ENCODE measurements at regions not wholly inside any gene's neighbourhood (a gene's known extent, or its start where the extent isn't known, plus 50 kb on each side); places are given as distances from the start of the nearest gene placed in this dataset.

DNA sequence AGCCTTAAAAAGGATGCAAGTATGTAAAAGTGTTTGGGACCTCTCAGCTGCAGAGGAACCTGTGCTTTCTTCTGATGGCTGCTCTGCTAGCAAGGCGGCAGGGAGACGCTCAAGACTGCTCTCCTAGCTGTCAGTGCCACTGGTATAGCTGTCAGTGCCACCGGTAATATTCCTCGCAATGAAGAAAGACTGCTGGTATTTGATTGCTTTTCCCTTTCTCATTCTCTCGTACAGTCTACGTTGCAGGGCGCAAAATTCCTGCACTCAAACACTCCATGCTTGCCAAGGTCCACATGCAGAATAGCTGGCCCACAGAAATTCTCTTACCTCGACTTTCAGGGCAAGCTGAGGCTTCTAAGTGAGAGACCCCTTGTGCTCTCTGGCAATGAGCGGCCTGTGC, 432.6 kb upstream of the KLF6 start:
- intact Hi-C loops (cut with DNase I), result no loop called here
- H3K4me3 ChIP-seq, result peak overlapping the region in 3 of 10 donors; percentile 4 to 18 (median 6)
- ATAC-seq (peak in 7 of 8 donors; percentile 35 to 74 (median 46)), DNase-seq (no peak)
- TF ChIP-seq, protein P1, sequence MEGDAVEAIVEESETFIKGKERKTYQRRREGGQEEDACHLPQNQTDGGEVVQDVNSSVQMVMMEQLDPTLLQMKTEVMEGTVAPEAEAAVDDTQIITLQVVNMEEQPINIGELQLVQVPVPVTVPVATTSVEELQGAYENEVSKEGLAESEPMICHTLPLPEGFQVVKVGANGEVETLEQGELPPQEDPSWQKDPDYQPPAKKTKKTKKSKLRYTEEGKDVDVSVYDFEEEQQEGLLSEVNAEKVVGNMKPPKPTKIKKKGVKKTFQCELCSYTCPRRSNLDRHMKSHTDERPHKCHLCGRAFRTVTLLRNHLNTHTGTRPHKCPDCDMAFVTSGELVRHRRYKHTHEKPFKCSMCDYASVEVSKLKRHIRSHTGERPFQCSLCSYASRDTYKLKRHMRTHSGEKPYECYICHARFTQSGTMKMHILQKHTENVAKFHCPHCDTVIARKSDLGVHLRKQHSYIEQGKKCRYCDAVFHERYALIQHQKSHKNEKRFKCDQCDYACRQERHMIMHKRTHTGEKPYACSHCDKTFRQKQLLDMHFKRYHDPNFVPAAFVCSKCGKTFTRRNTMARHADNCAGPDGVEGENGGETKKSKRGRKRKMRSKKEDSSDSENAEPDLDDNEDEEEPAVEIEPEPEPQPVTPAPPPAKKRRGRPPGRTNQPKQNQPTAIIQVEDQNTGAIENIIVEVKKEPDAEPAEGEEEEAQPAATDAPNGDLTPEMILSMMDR (IDR thresholded peaks at IDR 0.05), result no peak
- no peaks in the 10 kb centered on the region for H3K9me3 ChIP-seq
- WGBS, 2 donors, result 63 to 65% methylated on average over 9 of the region's 9 CpGs
- H3K36me3 ChIP-seq, result no peaks in the 10 kb centered on the region
- H3K27me3 ChIP-seq, result no peaks in the 10 kb centered on the region
- peaks cover 0 to 33% (median 15%) of the 10 kb centered on the region in 9 donors for H3K4me1 ChIP-seq
- peak overlapping the region in 4 of 10 donors; percentile 6 to 57 (median 26) for H3K27ac ChIP-seq

- DNase-seq, result no peak
- Histone ChIP-seq H3K27ac (peak overlapping the region in 3 of 10 donors; percentile 6 to 57 (median 38)), H3K27me3 (no peaks in the 10 kb centered on the region), H3K9me3 (no peaks in the 10 kb centered on the region), H3K4me3 (peak overlapping the region in 3 of 10 donors; percentile 4 to 18 (median 6)), H3K36me3 (no peaks in the 10 kb centered on the region), H3K4me1 (peaks cover 0 to 33% (median 15%) of the 10 kb centered on the region in 9 donors)
- TF ChIP-seq, protein P1 (IDR thresholded peaks at IDR 0.05), result no peak
- intact Hi-C loops (cut with DNase I), result no loop called here
- 69 to 76% methylated on average over 5 of the region's 5 CpGs for WGBS, 2 donors
- peak in 1 of 8 donors; percentile 47 for ATAC-seq
Observed at GRCh38 chr10:4217187-4217586, 432.2 kb upstream of the KLF6 start.

DNA sequence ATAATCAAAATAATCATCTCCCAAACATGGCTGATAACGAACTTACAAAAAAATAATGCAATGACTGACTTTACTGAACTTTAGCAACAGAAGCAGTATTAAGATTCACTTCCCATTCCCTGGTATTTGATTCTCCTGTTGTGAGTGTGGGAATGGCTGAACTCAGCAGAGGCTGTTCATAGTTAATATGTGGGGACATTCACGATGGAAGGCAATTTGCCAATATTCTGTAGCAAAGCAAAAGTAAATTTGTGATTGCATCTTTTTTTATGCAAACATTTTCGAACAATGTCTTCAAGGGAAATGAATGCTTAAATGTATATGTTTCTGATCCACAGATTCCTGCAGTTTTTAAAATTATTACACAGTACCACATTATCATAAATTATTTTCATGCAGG, 431.7 kb upstream of the KLF6 start:
- H3K36me3 ChIP-seq, result no peaks in the 10 kb centered on the region
- WGBS, 2 donors, result 62 to 63% methylated on average over 3 of the region's 3 CpGs
- H3K4me3 ChIP-seq, result no peak overlapping the region
- intact Hi-C loops (cut with DNase I), result no loop called here
- TF ChIP-seq, protein P1 (IDR thresholded peaks at IDR 0.05), result no peak
- peak overlapping the region in 2 of 10 donors; percentile 6 to 57 for H3K27ac ChIP-seq
- DNase-seq, result no peak
- peaks cover 0 to 33% (median 15%) of the 10 kb centered on the region in 9 donors for H3K4me1 ChIP-seq
- no peaks in the 10 kb centered on the region for H3K9me3 ChIP-seq
- no peaks in the 10 kb centered on the region for H3K27me3 ChIP-seq
- ATAC-seq, result no peak

- Histone ChIP-seq H3K4me1 (peaks cover 0 to 31% (median 15%) of the 10 kb centered on the region in 9 donors), H3K9me3 (no peaks in the 10 kb centered on the region), H3K4me3 (no peak overlapping the region), H3K36me3 (no peaks in the 10 kb centered on the region), H3K27ac (no peak overlapping the region), H3K27me3 (no peaks in the 10 kb centered on the region)
- intact Hi-C loops (cut with DNase I), result no loop called here
- 66 to 71% methylated on average over 4 of the region's 4 CpGs for WGBS, 2 donors
- no peak for ATAC-seq
- TF ChIP-seq, protein P1 (IDR thresholded peaks at IDR 0.05), result no peak
- DNase-seq, result no peak
Observed at GRCh38 chr10:4215963-4216575, 431.1 kb upstream of the KLF6 start.
